H1 (cell line): ENCODE measurements at regions not wholly inside any gene's neighbourhood (a gene's known extent, or its start where the extent isn't known, plus 50 kb on each side); places are given as distances from the start of the nearest gene placed in this dataset.

Source experiments
- CBX8 ChIP-seq: fragments of 300-800, 300-1000 bp; sonication (generic); IDR thresholded peaks from 2 replicates; pipeline ENCODE4 v1.7.1; 2016; ENCODE audit warnings: low read depth, low read length, borderline replicate concordance
- CHD1 ChIP-seq: IDR thresholded peaks from 2 replicates; pipeline ENCODE4 v1.6.1; 2012; ENCODE audit warnings: low read depth, low read length, improper control_type of control experiment
- CTBP2 ChIP-seq: IDR thresholded peaks from 2 replicates; pipeline ENCODE4 v1.7.0; 2011; ENCODE audit warnings: borderline replicate concordance, mild to moderate bottlenecking, moderate library complexity, mixed read lengths, low read length; ENCODE audit not compliant: insufficient read depth, insufficient read length
- HDAC2 ChIP-seq, 2 experiments: fragments of 300-600 bp in 1 of 2; sonication (generic) in 1 of 2; IDR thresholded peaks; 2 replicates each; pipeline ENCODE4 v1.6.1; 2011 to 2012; ENCODE audit warnings: low read depth in 2 of 2, low read length in 2 of 2, mild to moderate bottlenecking in 2 of 2, moderate library complexity in 2 of 2, borderline replicate concordance in 1 of 2, inconsistent platforms in 1 of 2
- NRF1 ChIP-seq: IDR thresholded peaks from 2 replicates; pipeline ENCODE4 v1.6.1; 2011; ENCODE audit warnings: mild to moderate bottlenecking, low read depth, low read length, improper control_type of control experiment
- POLR2AphosphoS5 ChIP-seq: IDR thresholded peaks from 2 replicates; pipeline ENCODE4 v1.6.1; 2011; ENCODE audit warnings: low read depth, low read length
- RFX5 ChIP-seq: IDR thresholded peaks from 2 replicates; pipeline ENCODE4 v1.6.1; 2011; ENCODE audit warnings: low read depth, low read length, improper control_type of control experiment, borderline replicate concordance
- TAF1 ChIP-seq: IDR thresholded peaks from 2 replicates; pipeline ENCODE4 v1.6.1; 2011; ENCODE audit warnings: mild to moderate bottlenecking, low read depth, low read length
- TEAD4 ChIP-seq: IDR thresholded peaks from 2 replicates; pipeline ENCODE4 v1.6.1; 2012; ENCODE audit warnings: low read depth, low read length, inconsistent platforms, mixed read lengths
- USF2 ChIP-seq: IDR thresholded peaks from 2 replicates; pipeline ENCODE4 v1.6.1; 2011; ENCODE audit warnings: low read length, improper control_type of control experiment
- TF ChIP-seq, protein P1 (sequence below): fragments of 300-600 bp; sonication (generic); IDR thresholded peaks from 2 replicates; pipeline ENCODE4 v1.7.1; 2012; ENCODE audit warnings: low read length, moderate library complexity, mild to moderate bottlenecking, inconsistent platforms; ENCODE audit not compliant: insufficient replicate concordance

GRCh38 chr4:36556984-36557383 lies 275.6 kb downstream of the DTHD1 start (continued):
- TF ChIP-seq, protein P1, sequence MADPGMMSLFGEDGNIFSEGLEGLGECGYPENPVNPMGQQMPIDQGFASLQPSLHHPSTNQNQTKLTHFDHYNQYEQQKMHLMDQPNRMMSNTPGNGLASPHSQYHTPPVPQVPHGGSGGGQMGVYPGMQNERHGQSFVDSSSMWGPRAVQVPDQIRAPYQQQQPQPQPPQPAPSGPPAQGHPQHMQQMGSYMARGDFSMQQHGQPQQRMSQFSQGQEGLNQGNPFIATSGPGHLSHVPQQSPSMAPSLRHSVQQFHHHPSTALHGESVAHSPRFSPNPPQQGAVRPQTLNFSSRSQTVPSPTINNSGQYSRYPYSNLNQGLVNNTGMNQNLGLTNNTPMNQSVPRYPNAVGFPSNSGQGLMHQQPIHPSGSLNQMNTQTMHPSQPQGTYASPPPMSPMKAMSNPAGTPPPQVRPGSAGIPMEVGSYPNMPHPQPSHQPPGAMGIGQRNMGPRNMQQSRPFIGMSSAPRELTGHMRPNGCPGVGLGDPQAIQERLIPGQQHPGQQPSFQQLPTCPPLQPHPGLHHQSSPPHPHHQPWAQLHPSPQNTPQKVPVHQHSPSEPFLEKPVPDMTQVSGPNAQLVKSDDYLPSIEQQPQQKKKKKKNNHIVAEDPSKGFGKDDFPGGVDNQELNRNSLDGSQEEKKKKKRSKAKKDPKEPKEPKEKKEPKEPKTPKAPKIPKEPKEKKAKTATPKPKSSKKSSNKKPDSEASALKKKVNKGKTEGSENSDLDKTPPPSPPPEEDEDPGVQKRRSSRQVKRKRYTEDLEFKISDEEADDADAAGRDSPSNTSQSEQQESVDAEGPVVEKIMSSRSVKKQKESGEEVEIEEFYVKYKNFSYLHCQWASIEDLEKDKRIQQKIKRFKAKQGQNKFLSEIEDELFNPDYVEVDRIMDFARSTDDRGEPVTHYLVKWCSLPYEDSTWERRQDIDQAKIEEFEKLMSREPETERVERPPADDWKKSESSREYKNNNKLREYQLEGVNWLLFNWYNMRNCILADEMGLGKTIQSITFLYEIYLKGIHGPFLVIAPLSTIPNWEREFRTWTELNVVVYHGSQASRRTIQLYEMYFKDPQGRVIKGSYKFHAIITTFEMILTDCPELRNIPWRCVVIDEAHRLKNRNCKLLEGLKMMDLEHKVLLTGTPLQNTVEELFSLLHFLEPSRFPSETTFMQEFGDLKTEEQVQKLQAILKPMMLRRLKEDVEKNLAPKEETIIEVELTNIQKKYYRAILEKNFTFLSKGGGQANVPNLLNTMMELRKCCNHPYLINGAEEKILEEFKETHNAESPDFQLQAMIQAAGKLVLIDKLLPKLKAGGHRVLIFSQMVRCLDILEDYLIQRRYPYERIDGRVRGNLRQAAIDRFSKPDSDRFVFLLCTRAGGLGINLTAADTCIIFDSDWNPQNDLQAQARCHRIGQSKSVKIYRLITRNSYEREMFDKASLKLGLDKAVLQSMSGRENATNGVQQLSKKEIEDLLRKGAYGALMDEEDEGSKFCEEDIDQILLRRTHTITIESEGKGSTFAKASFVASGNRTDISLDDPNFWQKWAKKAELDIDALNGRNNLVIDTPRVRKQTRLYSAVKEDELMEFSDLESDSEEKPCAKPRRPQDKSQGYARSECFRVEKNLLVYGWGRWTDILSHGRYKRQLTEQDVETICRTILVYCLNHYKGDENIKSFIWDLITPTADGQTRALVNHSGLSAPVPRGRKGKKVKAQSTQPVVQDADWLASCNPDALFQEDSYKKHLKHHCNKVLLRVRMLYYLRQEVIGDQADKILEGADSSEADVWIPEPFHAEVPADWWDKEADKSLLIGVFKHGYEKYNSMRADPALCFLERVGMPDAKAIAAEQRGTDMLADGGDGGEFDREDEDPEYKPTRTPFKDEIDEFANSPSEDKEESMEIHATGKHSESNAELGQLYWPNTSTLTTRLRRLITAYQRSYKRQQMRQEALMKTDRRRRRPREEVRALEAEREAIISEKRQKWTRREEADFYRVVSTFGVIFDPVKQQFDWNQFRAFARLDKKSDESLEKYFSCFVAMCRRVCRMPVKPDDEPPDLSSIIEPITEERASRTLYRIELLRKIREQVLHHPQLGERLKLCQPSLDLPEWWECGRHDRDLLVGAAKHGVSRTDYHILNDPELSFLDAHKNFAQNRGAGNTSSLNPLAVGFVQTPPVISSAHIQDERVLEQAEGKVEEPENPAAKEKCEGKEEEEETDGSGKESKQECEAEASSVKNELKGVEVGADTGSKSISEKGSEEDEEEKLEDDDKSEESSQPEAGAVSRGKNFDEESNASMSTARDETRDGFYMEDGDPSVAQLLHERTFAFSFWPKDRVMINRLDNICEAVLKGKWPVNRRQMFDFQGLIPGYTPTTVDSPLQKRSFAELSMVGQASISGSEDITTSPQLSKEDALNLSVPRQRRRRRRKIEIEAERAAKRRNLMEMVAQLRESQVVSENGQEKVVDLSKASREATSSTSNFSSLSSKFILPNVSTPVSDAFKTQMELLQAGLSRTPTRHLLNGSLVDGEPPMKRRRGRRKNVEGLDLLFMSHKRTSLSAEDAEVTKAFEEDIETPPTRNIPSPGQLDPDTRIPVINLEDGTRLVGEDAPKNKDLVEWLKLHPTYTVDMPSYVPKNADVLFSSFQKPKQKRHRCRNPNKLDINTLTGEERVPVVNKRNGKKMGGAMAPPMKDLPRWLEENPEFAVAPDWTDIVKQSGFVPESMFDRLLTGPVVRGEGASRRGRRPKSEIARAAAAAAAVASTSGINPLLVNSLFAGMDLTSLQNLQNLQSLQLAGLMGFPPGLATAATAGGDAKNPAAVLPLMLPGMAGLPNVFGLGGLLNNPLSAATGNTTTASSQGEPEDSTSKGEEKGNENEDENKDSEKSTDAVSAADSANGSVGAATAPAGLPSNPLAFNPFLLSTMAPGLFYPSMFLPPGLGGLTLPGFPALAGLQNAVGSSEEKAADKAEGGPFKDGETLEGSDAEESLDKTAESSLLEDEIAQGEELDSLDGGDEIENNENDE: no peak
- no peak for TF ChIP-seq CTBP2
- no peak for TF ChIP-seq CBX8
- TF ChIP-seq TEAD4: no peak
- TF ChIP-seq RFX5: no peak
- no peak for TF ChIP-seq HDAC2 (IDR thresholded peaks at IDR 0.05; ENCODE audit: borderline replicate concordance in 1 of 2, low read depth in 2 of 2, low read length in 2 of 2)
- TF ChIP-seq CHD1: no peak
- no peak for TF ChIP-seq POLR2AphosphoS5
- no peak for TF ChIP-seq USF2
- no peak for TF ChIP-seq NRF1
- TF ChIP-seq TAF1: no peak
